22Rv1 (cell line): ENCODE measurements at regions not wholly inside any gene's neighbourhood (a gene's known extent, or its start where the extent isn't known, plus 50 kb on each side); places are given as distances from the start of the nearest gene placed in this dataset.

Experiments used
- ZFX ChIP-seq: fragments of 450-650 bp; IDR thresholded peaks from 2 replicates; pipeline ENCODE4 v1.6.1; 2017; ENCODE audit warnings: antibody characterized with exemption, borderline replicate concordance
- TF ChIP-seq, protein P1 (sequence below): fragments of 450-650 bp; IDR thresholded peaks from 2 replicates; pipeline ENCODE4 v1.5.1; 2017; ENCODE audit warnings: mild to moderate bottlenecking

DNA sequence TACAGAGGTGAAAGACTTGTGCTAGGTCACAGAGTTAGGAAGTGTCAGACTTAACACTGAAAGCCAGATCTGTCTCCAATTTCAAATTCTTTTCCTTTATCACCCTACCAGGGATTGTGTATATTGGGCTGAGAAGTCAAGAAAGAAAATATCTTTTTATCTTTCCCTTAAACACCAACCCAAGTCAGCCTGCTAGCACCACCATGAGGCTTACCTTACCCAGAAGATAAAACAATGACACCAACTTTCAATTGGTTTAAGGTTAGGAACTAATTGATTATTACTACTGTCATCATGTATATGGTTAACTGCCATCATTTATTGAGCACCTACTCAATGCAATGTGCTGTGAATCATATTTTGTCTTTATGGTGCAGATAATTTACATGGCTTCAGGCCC is 178.9 kb upstream of the FOXD3 start:
- TF ChIP-seq, protein P1, sequence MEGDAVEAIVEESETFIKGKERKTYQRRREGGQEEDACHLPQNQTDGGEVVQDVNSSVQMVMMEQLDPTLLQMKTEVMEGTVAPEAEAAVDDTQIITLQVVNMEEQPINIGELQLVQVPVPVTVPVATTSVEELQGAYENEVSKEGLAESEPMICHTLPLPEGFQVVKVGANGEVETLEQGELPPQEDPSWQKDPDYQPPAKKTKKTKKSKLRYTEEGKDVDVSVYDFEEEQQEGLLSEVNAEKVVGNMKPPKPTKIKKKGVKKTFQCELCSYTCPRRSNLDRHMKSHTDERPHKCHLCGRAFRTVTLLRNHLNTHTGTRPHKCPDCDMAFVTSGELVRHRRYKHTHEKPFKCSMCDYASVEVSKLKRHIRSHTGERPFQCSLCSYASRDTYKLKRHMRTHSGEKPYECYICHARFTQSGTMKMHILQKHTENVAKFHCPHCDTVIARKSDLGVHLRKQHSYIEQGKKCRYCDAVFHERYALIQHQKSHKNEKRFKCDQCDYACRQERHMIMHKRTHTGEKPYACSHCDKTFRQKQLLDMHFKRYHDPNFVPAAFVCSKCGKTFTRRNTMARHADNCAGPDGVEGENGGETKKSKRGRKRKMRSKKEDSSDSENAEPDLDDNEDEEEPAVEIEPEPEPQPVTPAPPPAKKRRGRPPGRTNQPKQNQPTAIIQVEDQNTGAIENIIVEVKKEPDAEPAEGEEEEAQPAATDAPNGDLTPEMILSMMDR, result no peak
- TF ChIP-seq ZFX, result no peak
